ENCODE measurements at regions not wholly inside any gene's neighbourhood (a gene's known extent, or its start where the extent isn't known, plus 50 kb on each side); places are given as distances from the start of the nearest gene placed in this dataset.

DNA sequence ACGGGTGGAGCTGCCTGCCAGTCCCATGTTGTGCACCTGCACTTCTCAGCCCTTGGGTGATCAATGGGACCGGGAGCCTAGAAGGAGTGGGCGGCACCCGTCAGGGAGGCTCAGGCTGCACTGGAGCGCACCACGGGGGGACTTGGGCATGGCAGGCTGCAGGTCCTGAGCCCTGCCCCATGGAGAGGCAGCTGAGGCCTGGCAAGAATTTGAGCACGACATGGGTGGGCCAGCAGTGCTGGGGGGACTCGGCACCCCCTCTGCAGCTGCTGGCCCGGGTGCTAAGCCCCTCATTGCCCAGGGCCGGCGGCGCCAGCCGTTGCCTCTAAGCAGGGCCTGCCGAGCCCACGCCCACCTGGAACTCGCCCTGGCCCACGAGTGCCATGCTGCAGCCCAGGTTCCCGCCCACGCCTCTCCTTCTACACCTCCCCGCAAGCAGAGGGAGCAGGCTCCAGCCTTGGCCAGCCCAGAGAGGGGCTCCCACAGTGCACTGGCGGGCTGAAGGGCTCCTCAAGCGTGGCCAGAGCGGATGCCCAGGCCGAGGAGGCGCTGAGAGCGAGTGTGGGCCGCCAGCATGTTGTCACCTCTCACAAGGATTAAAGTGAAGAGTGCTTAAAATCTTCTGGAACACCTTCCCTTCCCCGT lies 372.0 kb downstream of the ETS1 start:
- DNase-seq (ENCODE audit: insufficient read length, low spot score) (no peak), FAIRE-seq (no peak)
- TF ChIP-seq, protein P1, sequence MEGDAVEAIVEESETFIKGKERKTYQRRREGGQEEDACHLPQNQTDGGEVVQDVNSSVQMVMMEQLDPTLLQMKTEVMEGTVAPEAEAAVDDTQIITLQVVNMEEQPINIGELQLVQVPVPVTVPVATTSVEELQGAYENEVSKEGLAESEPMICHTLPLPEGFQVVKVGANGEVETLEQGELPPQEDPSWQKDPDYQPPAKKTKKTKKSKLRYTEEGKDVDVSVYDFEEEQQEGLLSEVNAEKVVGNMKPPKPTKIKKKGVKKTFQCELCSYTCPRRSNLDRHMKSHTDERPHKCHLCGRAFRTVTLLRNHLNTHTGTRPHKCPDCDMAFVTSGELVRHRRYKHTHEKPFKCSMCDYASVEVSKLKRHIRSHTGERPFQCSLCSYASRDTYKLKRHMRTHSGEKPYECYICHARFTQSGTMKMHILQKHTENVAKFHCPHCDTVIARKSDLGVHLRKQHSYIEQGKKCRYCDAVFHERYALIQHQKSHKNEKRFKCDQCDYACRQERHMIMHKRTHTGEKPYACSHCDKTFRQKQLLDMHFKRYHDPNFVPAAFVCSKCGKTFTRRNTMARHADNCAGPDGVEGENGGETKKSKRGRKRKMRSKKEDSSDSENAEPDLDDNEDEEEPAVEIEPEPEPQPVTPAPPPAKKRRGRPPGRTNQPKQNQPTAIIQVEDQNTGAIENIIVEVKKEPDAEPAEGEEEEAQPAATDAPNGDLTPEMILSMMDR (IDR thresholded peaks at IDR 0.05; ENCODE audit: insufficient read depth, missing control alignments) = no peak

DNA sequence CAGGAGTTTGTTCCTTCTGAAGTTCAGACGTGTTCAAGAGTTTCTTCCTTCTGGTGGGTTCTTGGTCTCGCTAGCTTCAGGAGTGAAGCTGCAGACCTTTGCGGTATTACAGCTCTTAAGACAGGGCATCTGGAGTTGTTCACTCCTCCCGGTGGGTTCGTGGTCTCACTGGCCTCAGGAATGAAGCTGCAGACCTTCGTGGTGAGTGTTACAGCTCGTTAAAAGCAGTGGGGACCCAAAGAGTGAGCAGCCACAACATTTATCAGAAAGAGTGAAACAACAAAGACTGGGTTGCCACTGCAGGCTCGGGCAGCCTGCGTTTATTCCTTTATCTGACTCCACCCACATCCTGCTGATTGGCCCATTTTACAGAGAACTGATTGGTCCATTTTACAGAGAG lies 373.1 kb downstream of the ETS1 start:
- TF ChIP-seq, protein P1 (IDR thresholded peaks at IDR 0.05; ENCODE audit: insufficient read depth, missing control alignments) = no peak
- FAIRE-seq (no peak), DNase-seq (ENCODE audit: insufficient read length, low spot score) (no peak)

DNA sequence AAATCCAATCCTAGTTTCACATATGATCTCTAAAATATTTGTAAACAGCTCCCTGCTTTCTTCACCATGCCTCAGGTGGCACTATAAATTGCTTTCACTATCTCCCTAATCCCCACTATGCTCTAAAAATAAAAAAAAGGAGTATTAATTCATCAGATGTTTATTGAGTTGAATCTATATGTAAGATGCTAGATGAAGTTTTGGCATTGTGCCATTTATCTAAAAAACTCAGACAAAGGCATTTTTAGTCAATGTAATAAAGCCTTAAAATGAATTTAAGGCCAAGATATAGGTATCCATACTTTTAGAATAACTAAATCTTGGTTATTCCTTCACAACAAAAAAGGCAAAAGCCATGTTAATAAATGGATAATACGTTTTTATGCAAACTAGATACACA lies 373.9 kb downstream of the ETS1 start:
- TF ChIP-seq, protein P1 (IDR thresholded peaks at IDR 0.05; ENCODE audit: insufficient read depth, missing control alignments) = no peak
- DNase-seq (ENCODE audit: insufficient read length, low spot score) (no peak), FAIRE-seq (no peak)

DNA sequence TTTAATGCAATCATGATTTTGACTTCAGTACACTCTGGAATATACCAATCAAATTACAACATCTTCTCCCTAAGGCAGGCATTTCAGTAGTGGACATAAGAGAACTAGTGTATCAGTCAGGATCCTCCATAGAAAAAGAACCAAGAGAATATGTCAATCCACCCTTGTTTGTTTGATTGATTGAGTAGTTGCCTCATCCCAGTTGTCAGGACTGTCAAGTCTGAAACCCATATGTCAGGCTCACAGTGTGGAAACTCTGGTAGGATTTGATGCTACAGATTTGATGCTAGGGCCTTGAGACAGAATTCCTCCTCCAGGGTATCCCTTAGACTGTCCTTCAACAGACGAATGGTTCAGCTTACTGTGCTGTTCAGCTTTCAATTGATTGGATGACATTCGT lies 375.0 kb downstream of the ETS1 start:
- FAIRE-seq = no peak
- TF ChIP-seq, protein P1 (IDR thresholded peaks at IDR 0.05; ENCODE audit: insufficient read depth, missing control alignments) = no peak
- DNase-seq (ENCODE audit: insufficient read length, low spot score) = no peak

DNA sequence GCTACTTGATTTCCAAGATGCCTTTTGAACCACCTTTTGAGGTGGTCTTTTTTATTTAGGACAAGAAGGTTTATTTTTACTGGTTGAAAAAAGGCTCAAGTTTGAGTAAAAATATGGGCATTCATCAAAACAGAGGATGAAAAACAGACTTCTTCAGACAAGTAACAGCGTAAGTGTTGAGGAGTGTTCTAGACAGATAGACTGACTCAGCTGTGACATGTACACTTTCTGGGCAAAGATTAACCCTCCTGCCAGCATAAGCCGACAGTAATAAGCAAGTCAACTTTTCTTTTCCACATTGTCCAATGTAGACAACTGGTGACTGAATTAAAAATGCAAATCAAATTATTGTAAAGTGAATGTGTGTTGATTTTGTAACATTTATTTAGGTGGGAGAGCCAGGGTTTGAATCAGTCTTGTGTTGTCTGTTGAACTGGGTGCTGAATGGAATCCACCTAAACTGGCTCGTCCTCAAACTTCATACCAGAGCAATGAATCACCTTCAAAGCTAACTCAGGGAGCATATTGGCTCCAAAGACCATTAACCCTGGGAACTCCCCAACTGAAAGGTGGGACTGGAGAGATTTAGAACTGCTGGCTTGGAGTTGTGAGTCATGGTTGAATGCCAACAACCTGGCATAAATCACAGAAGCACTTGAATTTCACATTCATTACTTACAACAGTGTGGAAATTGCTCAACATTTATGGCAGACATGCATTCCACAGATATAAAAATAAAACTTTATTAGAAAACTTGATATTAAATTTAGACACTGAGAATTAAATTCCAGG lies 377.0 kb downstream of the ETS1 start:
- TF ChIP-seq, protein P1 (IDR thresholded peaks at IDR 0.05; ENCODE audit: insufficient read depth, missing control alignments) = no peak
- DNase-seq (ENCODE audit: insufficient read length, low spot score) (no peak), FAIRE-seq (no peak)

DNA sequence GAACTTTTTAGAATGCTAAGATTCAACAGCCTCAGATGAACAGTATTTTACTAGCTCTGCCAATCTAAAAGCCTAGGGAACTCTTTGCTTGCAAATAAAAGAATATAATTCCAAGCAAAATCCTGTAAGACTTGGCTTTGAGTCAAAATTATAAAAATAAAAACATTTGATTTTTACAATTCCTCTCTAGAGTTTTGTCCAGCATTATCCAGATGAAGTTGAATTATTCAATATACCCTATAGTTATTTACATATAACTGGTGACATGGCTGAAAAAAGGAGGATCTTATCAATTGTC lies 378.3 kb downstream of the ETS1 start:
- DNase-seq (ENCODE audit: insufficient read length, low spot score) = no peak
- FAIRE-seq = no peak
- TF ChIP-seq, protein P1 (IDR thresholded peaks at IDR 0.05; ENCODE audit: insufficient read depth, missing control alignments) = no peak
